GM21447 (cell line): ENCODE measurements at regions not wholly inside any gene's neighbourhood (a gene's known extent, or its start where the extent isn't known, plus 50 kb on each side); places are given as distances from the start of the nearest gene placed in this dataset.
"Not testable (repeated sequence)": the region's sequence is repeated elsewhere in the genome, so short reads cannot be mapped to it uniquely, and the experiment has no call there.

Source experiments
- ATAC-seq: cut with Tn5 transposase; IDR thresholded peaks from one replicate; pipeline ENCODE4 v1.9.1; 2021; ENCODE audit not compliant: unreplicated experiment

- no peak for ATAC-seq
Observed at GRCh38 chr3:59508273-59508672, 458.4 kb upstream of the CFAP20DC start.

GRCh38 chr3:59506191-59506590 is 456.4 kb upstream of the CFAP20DC start:
- ATAC-seq: no peak

- ATAC-seq: no peak
Observed at GRCh38 chr3:59503441-59503840, 453.6 kb upstream of the CFAP20DC start.

GRCh38 chr3:59502806-59503205 is 453.0 kb upstream of the CFAP20DC start:
- no peak for ATAC-seq

GRCh38 chr3:59499954-59500353 is 450.1 kb upstream of the CFAP20DC start:
- no peak for ATAC-seq

- no peak for ATAC-seq
Observed at GRCh38 chr3:59499000-59499399, 449.2 kb upstream of the CFAP20DC start.

GRCh38 chr3:59496250-59496649 is 446.4 kb upstream of the CFAP20DC start:
- no peak for ATAC-seq

GRCh38 chr3:59494969-59495368 is 445.1 kb upstream of the CFAP20DC start:
- ATAC-seq: not testable (repeated sequence)

GRCh38 chr3:59486520-59486919 is 436.7 kb upstream of the CFAP20DC start:
- no peak for ATAC-seq

- no peak for ATAC-seq
Observed at GRCh38 chr3:59483191-59483590, 433.4 kb upstream of the CFAP20DC start.

GRCh38 chr3:59482684-59483083 is 432.9 kb upstream of the CFAP20DC start:
- ATAC-seq: no peak

GRCh38 chr3:59481776-59482400 is 432.1 kb upstream of the CFAP20DC start:
- no peak for ATAC-seq

GRCh38 chr3:59480486-59480995 is 430.7 kb upstream of the CFAP20DC start:
- peak; percentile 87 for ATAC-seq

- no peak for ATAC-seq
Observed at GRCh38 chr3:59473636-59474035, 423.8 kb upstream of the CFAP20DC start.

GRCh38 chr3:59472541-59472940 is 422.7 kb upstream of the CFAP20DC start:
- ATAC-seq: no peak

GRCh38 chr3:59469948-59470723 is 420.3 kb upstream of the CFAP20DC start:
- ATAC-seq: peak; percentile 59

GRCh38 chr3:59467476-59467875 is 417.7 kb upstream of the CFAP20DC start:
- ATAC-seq: no peak

GRCh38 chr3:59464187-59464586 is 414.4 kb upstream of the CFAP20DC start:
- ATAC-seq: no peak

GRCh38 chr3:59463253-59463652 is 413.4 kb upstream of the CFAP20DC start:
- no peak for ATAC-seq

- no peak for ATAC-seq
Observed at GRCh38 chr3:59460068-59460467, 410.2 kb upstream of the CFAP20DC start.

- ATAC-seq: peak; percentile 97
Observed at GRCh38 chr3:59456852-59457485, 407.1 kb upstream of the CFAP20DC start.
